Smooth muscle cell (in vitro differentiated cells): ENCODE measurements at regions not wholly inside any gene's neighbourhood (a gene's known extent, or its start where the extent isn't known, plus 50 kb on each side); places are given as distances from the start of the nearest gene placed in this dataset.

ENCODE experiments used
- DNase-seq: peaks from one replicate; lab custom pipeline; 2025; ENCODE audit not compliant: unreplicated experiment; lab: John Stamatoyannopoulos, UW
- H2AFZ ChIP-seq: fragments of 200-600 bp; sonication (generic); 2 replicates; pipeline ENCODE4 v1.6.0; 2016; ENCODE audit warnings: antibody characterized with exemption, low read depth, mild to moderate bottlenecking
- H3F3A ChIP-seq: fragments of 200-600 bp; sonication (generic); 2 replicates; pipeline ENCODE4 v1.6.0; 2017; ENCODE audit warnings: antibody characterized with exemption, low read depth
- H3K27ac ChIP-seq: fragments of 200-600 bp; sonication (generic); 2 replicates; pipeline ENCODE4 v1.5.1; 2016; ENCODE audit warnings: low read depth, mild to moderate bottlenecking
- H3K27me3 ChIP-seq: fragments of 200-600 bp; sonication (generic); 2 replicates; pipeline ENCODE4 v1.6.1; 2016; ENCODE audit warnings: low read depth, mild to moderate bottlenecking
- H3K36me3 ChIP-seq: fragments of 200-600 bp; sonication (generic); 2 replicates; pipeline ENCODE4 v1.5.1; 2016; ENCODE audit warnings: low read depth
- H3K4me1 ChIP-seq: fragments of 200-600 bp; sonication (generic); 2 replicates; pipeline ENCODE4 v1.5.1; 2016; ENCODE audit warnings: low read depth
- H3K4me2 ChIP-seq: fragments of 200-600 bp; sonication (generic); 2 replicates; pipeline ENCODE4 v1.6.0; 2016; ENCODE audit warnings: mild to moderate bottlenecking
- H3K4me3 ChIP-seq: fragments of 200-600 bp; sonication (generic); 2 replicates; pipeline ENCODE4 v1.5.1; 2016; ENCODE audit warnings: mild to moderate bottlenecking
- H3K79me2 ChIP-seq: fragments of 200-600 bp; sonication (generic); 2 replicates; pipeline ENCODE4 v1.6.0; 2016; ENCODE audit warnings: low read depth, mild to moderate bottlenecking
- H3K9ac ChIP-seq: fragments of 200-600 bp; sonication (generic); 2 replicates; pipeline ENCODE4 v1.6.0; 2016; ENCODE audit warnings: low read depth
- H3K9me3 ChIP-seq: fragments of 200-600 bp; sonication (generic); replicated peaks from 2 replicates; pipeline ENCODE4 v1.5.1; 2016; ENCODE audit warnings: low read depth
- H4K20me1 ChIP-seq: fragments of 200-600 bp; sonication (generic); 2 replicates; pipeline ENCODE4 v1.6.0; 2016; ENCODE audit warnings: low read depth
- CTCF ChIP-seq: fragments of 200-600 bp; sonication (generic); IDR thresholded peaks from 2 replicates; pipeline ENCODE4 v1.5.1; 2017; ENCODE audit warnings: borderline replicate concordance, mild to moderate bottlenecking, antibody characterized with exemption; ENCODE audit not compliant: insufficient read depth, poor library complexity, severe bottlenecking
- WGBS: methylation state at CpG from one replicate; pipeline ENCODE4 v1.1.7; 2016; ENCODE audit warnings: low lambda C conversion rate; 5-methylcytosine and 5-hydroxymethylcytosine counted together

- no peaks in the 10 kb centered on the region for H3K36me3 ChIP-seq
- no peak overlapping the region for H3K9ac ChIP-seq
- H3K4me2 ChIP-seq, result no peak overlapping the region
- no peak overlapping the region for H3K27ac ChIP-seq
- WGBS, result 5% methylated on average over 1 of the region's 1 CpG
- H3K9me3 ChIP-seq, result no peaks in the 10 kb centered on the region
- no peak for TF ChIP-seq CTCF
- no peak overlapping the region for H3K4me3 ChIP-seq
- no peaks in the 10 kb centered on the region for H3K27me3 ChIP-seq
- H2AFZ ChIP-seq, result no peak overlapping the region
- no peaks in the 10 kb centered on the region for H3F3A ChIP-seq
- DNase-seq, result no peak
- H3K79me2 ChIP-seq, result no peaks in the 10 kb centered on the region
- H4K20me1 ChIP-seq, result no peaks in the 10 kb centered on the region
- no peaks in the 10 kb centered on the region for H3K4me1 ChIP-seq
Observed at GRCh38 chr11:39432929-39433328, 2026.5 kb downstream of the LRRC4C start.

- H3F3A ChIP-seq, result no peaks in the 10 kb centered on the region
- no peaks in the 10 kb centered on the region for H3K4me1 ChIP-seq
- no peak overlapping the region for H3K9ac ChIP-seq
- H3K4me2 ChIP-seq, result no peak overlapping the region
- WGBS, result 94% methylated on average over 2 of the region's 2 CpGs
- no peaks in the 10 kb centered on the region for H3K9me3 ChIP-seq
- H4K20me1 ChIP-seq, result no peaks in the 10 kb centered on the region
- no peak overlapping the region for H3K27ac ChIP-seq
- H3K27me3 ChIP-seq, result no peaks in the 10 kb centered on the region
- H3K79me2 ChIP-seq, result no peaks in the 10 kb centered on the region
- H2AFZ ChIP-seq, result no peak overlapping the region
- no peak for TF ChIP-seq CTCF
- H3K36me3 ChIP-seq, result no peaks in the 10 kb centered on the region
- no peak overlapping the region for H3K4me3 ChIP-seq
- DNase-seq, result no peak
Observed at GRCh38 chr11:39425226-39425625, 2034.2 kb downstream of the LRRC4C start.

- Histone ChIP-seq H4K20me1 (no peaks in the 10 kb centered on the region), H3K79me2 (no peaks in the 10 kb centered on the region), H3K9me3 (peaks cover 3% of the 10 kb centered on the region), H3K4me1 (no peaks in the 10 kb centered on the region), H3K27ac (no peak overlapping the region), H3K4me3 (no peak overlapping the region), H2AFZ (no peak overlapping the region), H3F3A (no peaks in the 10 kb centered on the region), H3K36me3 (no peaks in the 10 kb centered on the region), H3K27me3 (no peaks in the 10 kb centered on the region), H3K4me2 (no peak overlapping the region), H3K9ac (no peak overlapping the region)
- no peak for TF ChIP-seq CTCF
- 93% methylated on average over 1 of the region's 1 CpG for WGBS
- DNase-seq, result no peak
Observed at GRCh38 chr11:39412117-39412516, 2047.3 kb downstream of the LRRC4C start.

GRCh38 chr11:39385911-39386310 lies 2073.5 kb downstream of the LRRC4C start:
- no peak overlapping the region for H3K9ac ChIP-seq
- no peak overlapping the region for H2AFZ ChIP-seq
- no peaks in the 10 kb centered on the region for H3K9me3 ChIP-seq
- no peak for DNase-seq
- no peaks in the 10 kb centered on the region for H3K27me3 ChIP-seq
- TF ChIP-seq CTCF, result no peak
- H3K4me3 ChIP-seq, result no peak overlapping the region
- no peaks in the 10 kb centered on the region for H3K4me1 ChIP-seq
- no peak overlapping the region for H3K4me2 ChIP-seq
- H3K27ac ChIP-seq, result no peak overlapping the region
- H3K36me3 ChIP-seq, result no peaks in the 10 kb centered on the region
- no peaks in the 10 kb centered on the region for H3K79me2 ChIP-seq
- H4K20me1 ChIP-seq, result no peaks in the 10 kb centered on the region
- H3F3A ChIP-seq, result no peaks in the 10 kb centered on the region
